Tibial nerve (tissue), 4 donors: ENCODE measurements at regions not wholly inside any gene's neighbourhood (a gene's known extent, or its start where the extent isn't known, plus 50 kb on each side); places are given as distances from the start of the nearest gene placed in this dataset.

Source experiments
- DNase-seq, 2 donors: peaks; one replicate each; pipeline ENCODE4 v3.0.0-alpha.2; 2019; ENCODE audit warnings: low spot score in 2 of 2
- H3K27ac ChIP-seq, 4 donors: fragments of 200-600 bp; sonication (generic) in 3 of 4; one replicate each; pipeline ENCODE4 v1.5.1; 2017 to 2019; ENCODE audit warnings: mild to moderate bottlenecking in 1 of 4
- H3K27me3 ChIP-seq, 2 donors: fragments of 200-600 bp; sonication (generic) in 1 of 2; one replicate each; pipeline versions ENCODE4 v1.5.1 to v1.6.0; 2017 to 2019
- H3K36me3 ChIP-seq, 3 donors: fragments of 200-600 bp; sonication (generic); one replicate each; pipeline ENCODE4 v1.5.1; 2018 to 2019
- H3K4me1 ChIP-seq, 4 donors: fragments of 200-600 bp; sonication (generic) in 3 of 4; one replicate each; pipeline ENCODE4 v1.5.1; 2017 to 2019
- H3K4me3 ChIP-seq, 4 donors: fragments of 200-600 bp; sonication (generic) in 3 of 4; one replicate each; pipeline ENCODE4 v1.5.1; 2017 to 2019; ENCODE audit warnings: mild to moderate bottlenecking in 1 of 4, moderate library complexity in 1 of 4
- H3K9me3 ChIP-seq, 4 donors: fragments of 200-600 bp; sonication (generic) in 3 of 4; one replicate each; pipeline ENCODE4 v1.5.1; 2017 to 2019
- CTCF ChIP-seq, 5 experiments: fragments of 200-600 bp in 3 of 5; fragments of 450-650 bp in 2 of 5; sonication (generic) in 3 of 5; IDR thresholded peaks; one replicate each; pipeline ENCODE4 v1.5.1; 2016 to 2019; ENCODE audit warnings: antibody characterized with exemption in 5 of 5, mild to moderate bottlenecking in 3 of 5, moderate library complexity in 2 of 5
- EP300 ChIP-seq, 2 donors: sonication (generic); formaldehyde crosslinking; IDR thresholded peaks; one replicate each; pipeline ENCODE4 v1.6.1; 2017; ENCODE audit warnings: antibody characterized with exemption in 2 of 2, mild to moderate bottlenecking in 1 of 2
- POLR2A ChIP-seq, 2 donors: fragments of 450-650 bp; IDR thresholded peaks; one replicate each; pipeline ENCODE4 v1.6.1; 2017; ENCODE audit warnings: antibody characterized with exemption in 2 of 2, mild to moderate bottlenecking in 2 of 2, moderate library complexity in 2 of 2
- WGBS, 2 donors: methylation state at CpG; one replicate each; pipeline ENCODE4 v1.1.5; 2018; 5-methylcytosine and 5-hydroxymethylcytosine counted together

GRCh38 chr6:144619966-144620365 lies 334.8 kb downstream of the UTRN start:
- Histone ChIP-seq H3K4me3 (no peak overlapping the region), H3K36me3 (no peaks in the 10 kb centered on the region), H3K27me3 (no peaks in the 10 kb centered on the region), H3K4me1 (peaks cover 0 to 12% (median 0%) of the 10 kb centered on the region in 4 donors), H3K9me3 (no peaks in the 10 kb centered on the region), H3K27ac (no peak overlapping the region)
- 87 to 90% methylated on average over 2 of the region's 2 CpGs for WGBS, 2 donors
- no peak for DNase-seq
- TF ChIP-seq CTCF (IDR thresholded peaks at IDR 0.05), result no peak
- TF ChIP-seq EP300 (IDR thresholded peaks at IDR 0.05), result no peak
- no peak for TF ChIP-seq POLR2A (IDR thresholded peaks at IDR 0.05)

- 94 to 95% methylated on average over 4 of the region's 4 CpGs for WGBS, 2 donors
- Histone ChIP-seq H3K36me3 (no peaks in the 10 kb centered on the region), H3K27ac (no peak overlapping the region), H3K9me3 (no peaks in the 10 kb centered on the region), H3K27me3 (no peaks in the 10 kb centered on the region), H3K4me1 (peaks cover 0 to 26% (median 0%) of the 10 kb centered on the region in 4 donors), H3K4me3 (no peak overlapping the region)
- no peak for DNase-seq
- TF ChIP-seq EP300 (IDR thresholded peaks at IDR 0.05) (no peak), POLR2A (IDR thresholded peaks at IDR 0.05) (no peak), CTCF (IDR thresholded peaks at IDR 0.05) (no peak)
Measured at GRCh38 chr6:144621332-144621731, 336.2 kb downstream of the UTRN start.

GRCh38 chr6:144624246-144624645 lies 339.1 kb downstream of the UTRN start:
- peak overlapping the region in 2 of 4 donors; percentile 44 to 49 for H3K27ac ChIP-seq
- no peaks in the 10 kb centered on the region for H3K36me3 ChIP-seq
- no peaks in the 10 kb centered on the region for H3K27me3 ChIP-seq
- no peak overlapping the region for H3K4me3 ChIP-seq
- no peaks in the 10 kb centered on the region for H3K9me3 ChIP-seq
- no peak for DNase-seq
- WGBS, 2 donors, result 67 to 77% methylated on average over 5 of the region's 5 CpGs
- H3K4me1 ChIP-seq, result peaks cover 0 to 35% (median 0%) of the 10 kb centered on the region in 4 donors
- TF ChIP-seq POLR2A (IDR thresholded peaks at IDR 0.05), result no peak
- TF ChIP-seq CTCF (IDR thresholded peaks at IDR 0.05), result no peak
- no peak for TF ChIP-seq EP300 (IDR thresholded peaks at IDR 0.05)

- Histone ChIP-seq H3K27me3 (no peaks in the 10 kb centered on the region), H3K27ac (peak overlapping the region in 2 of 4 donors; percentile 44 to 49), H3K4me3 (peak overlapping the region in 1 of 4 donors; percentile 5), H3K9me3 (no peaks in the 10 kb centered on the region), H3K4me1 (peaks cover 0 to 35% (median 0%) of the 10 kb centered on the region in 4 donors), H3K36me3 (no peaks in the 10 kb centered on the region)
- TF ChIP-seq POLR2A (IDR thresholded peaks at IDR 0.05) (no peak), EP300 (IDR thresholded peaks at IDR 0.05) (no peak), CTCF (IDR thresholded peaks at IDR 0.05) (no peak)
- WGBS, 2 donors, result 42 to 48% methylated on average over 4 of the region's 4 CpGs
- no peak for DNase-seq
Measured at GRCh38 chr6:144624716-144625115, 339.6 kb downstream of the UTRN start.

GRCh38 chr6:144630857-144631256 lies 345.7 kb downstream of the UTRN start:
- WGBS, 2 donors, result 93 to 94% methylated on average over 1 of the region's 1 CpG
- no peaks in the 10 kb centered on the region for H3K27me3 ChIP-seq
- no peak overlapping the region for H3K27ac ChIP-seq
- no peaks in the 10 kb centered on the region for H3K9me3 ChIP-seq
- TF ChIP-seq POLR2A (IDR thresholded peaks at IDR 0.05) (no peak), CTCF (IDR thresholded peaks at IDR 0.05) (no peak), EP300 (IDR thresholded peaks at IDR 0.05) (no peak)
- no peaks in the 10 kb centered on the region for H3K36me3 ChIP-seq
- H3K4me3 ChIP-seq, result no peak overlapping the region
- H3K4me1 ChIP-seq, result peaks cover 0 to 24% (median 0%) of the 10 kb centered on the region in 4 donors
- DNase-seq, result no peak
